ENCODE measurements at regions not wholly inside any gene's neighbourhood (a gene's known extent, or its start where the extent isn't known, plus 50 kb on each side); places are given as distances from the start of the nearest gene placed in this dataset.

- TF ChIP-seq, protein P1, sequence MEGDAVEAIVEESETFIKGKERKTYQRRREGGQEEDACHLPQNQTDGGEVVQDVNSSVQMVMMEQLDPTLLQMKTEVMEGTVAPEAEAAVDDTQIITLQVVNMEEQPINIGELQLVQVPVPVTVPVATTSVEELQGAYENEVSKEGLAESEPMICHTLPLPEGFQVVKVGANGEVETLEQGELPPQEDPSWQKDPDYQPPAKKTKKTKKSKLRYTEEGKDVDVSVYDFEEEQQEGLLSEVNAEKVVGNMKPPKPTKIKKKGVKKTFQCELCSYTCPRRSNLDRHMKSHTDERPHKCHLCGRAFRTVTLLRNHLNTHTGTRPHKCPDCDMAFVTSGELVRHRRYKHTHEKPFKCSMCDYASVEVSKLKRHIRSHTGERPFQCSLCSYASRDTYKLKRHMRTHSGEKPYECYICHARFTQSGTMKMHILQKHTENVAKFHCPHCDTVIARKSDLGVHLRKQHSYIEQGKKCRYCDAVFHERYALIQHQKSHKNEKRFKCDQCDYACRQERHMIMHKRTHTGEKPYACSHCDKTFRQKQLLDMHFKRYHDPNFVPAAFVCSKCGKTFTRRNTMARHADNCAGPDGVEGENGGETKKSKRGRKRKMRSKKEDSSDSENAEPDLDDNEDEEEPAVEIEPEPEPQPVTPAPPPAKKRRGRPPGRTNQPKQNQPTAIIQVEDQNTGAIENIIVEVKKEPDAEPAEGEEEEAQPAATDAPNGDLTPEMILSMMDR (IDR thresholded peaks at IDR 0.05) = no peak
- DNase-seq (peak; percentile 23), ATAC-seq (ENCODE audit: low read depth) (no peak)
- intact Hi-C loops (cut with micrococcal nuclease) = loop anchor here (5.0 kb wide), 1 partner anchor 120 kb away; no protein-coding TSS in a partner anchor
- Mint-ChIP-seq H3K9me3 (no peaks in the 10 kb centered on the region), H3K27me3 (peaks cover 38% of the 10 kb centered on the region), H3K27ac (no peak overlapping the region), H3K4me1 (peaks cover 12% of the 10 kb centered on the region), H3K36me3 (ENCODE audit: low read depth) (no peaks in the 10 kb centered on the region), H3K4me3 (peak overlapping the region; percentile 84)
- POLR2A ChIA-PET = interaction anchor here (1.4 kb wide), 1 partner anchor 50 kb away, joined by 3 read pairs; the partner anchor contains the start of gene PAIP2B
- CTCF ChIA-PET = interaction anchor here (1.8 to 1.9 kb wide), 2 partner anchors 22 to 54 kb away, joined by 4 to 10 read pairs; partner anchors contain the start of gene ZNF638
Measured at GRCh38 chr2:71277536-71278103, 50.7 kb upstream of the PAIP2B start.

- CTCF ChIA-PET = interaction anchor here (1.8 to 1.9 kb wide), 2 partner anchors 22 to 54 kb away, joined by 4 to 10 read pairs; partner anchors contain the start of gene ZNF638
- ATAC-seq (ENCODE audit: low read depth) (no peak), DNase-seq (no peak)
- peak overlapping the region; percentile 84 for H3K4me3 Mint-ChIP-seq
- no peaks in the 10 kb centered on the region for H3K36me3 Mint-ChIP-seq (ENCODE audit: low read depth)
- H3K27me3 Mint-ChIP-seq = peaks cover 41% of the 10 kb centered on the region
- no peaks in the 10 kb centered on the region for H3K9me3 Mint-ChIP-seq
- TF ChIP-seq, protein P1 (IDR thresholded peaks at IDR 0.05) = no peak
- peaks cover 12% of the 10 kb centered on the region for H3K4me1 Mint-ChIP-seq
- POLR2A ChIA-PET = interaction anchor here (1.0 to 1.4 kb wide), 2 partner anchors 50 to 54 kb away, joined by 8 read pairs; partner anchors contain the start of genes PAIP2B and ZNF638
- intact Hi-C loops (cut with micrococcal nuclease) = loop anchor here (5.0 kb wide), 1 partner anchor 120 kb away; no protein-coding TSS in a partner anchor
- H3K27ac Mint-ChIP-seq = no peak overlapping the region
Measured at GRCh38 chr2:71277147-71277475, 50.2 kb upstream of the PAIP2B start.

DNA sequence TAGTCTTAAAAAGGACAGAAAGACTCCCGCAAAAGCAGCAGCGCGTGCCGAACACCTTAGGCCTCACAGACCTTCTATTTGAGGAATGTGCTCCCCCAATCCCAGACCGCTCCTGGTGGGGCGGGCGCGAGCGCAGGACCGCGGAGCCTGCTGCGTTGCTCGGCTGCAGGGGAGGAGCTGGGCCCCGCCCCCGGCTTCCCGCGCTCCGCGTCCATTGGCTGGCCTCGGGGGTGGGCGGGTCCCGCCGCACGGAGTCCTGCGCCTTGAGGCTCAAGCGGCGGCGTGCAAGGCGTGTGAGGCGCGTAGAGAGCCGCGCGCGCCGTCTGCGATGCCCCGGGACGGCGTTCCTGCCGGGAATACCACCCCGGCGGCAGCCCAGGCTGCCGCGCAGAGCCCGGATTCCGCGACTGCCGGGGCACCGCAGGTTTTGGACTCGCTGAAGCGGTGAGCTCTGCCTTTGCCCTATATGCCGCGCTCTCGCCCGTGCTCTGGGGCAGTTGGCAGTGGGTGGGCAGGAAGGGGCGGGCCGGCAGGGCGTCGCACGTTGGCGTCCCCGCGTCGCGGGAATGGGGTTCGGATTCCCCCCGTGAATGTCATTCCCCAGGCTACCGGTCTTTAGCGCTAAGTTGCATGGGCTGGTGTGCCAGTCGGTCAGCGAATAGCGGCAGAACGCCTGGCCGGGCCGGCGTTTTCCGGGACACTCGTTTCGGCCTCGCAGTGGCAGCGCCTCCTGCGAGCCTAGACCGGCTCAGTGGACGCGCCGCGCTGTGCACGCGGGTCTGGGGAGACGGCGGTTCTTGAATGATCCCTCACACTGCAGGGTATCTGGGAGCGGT, 49.6 kb upstream of the PAIP2B start:
- peak; percentile 90 for DNase-seq
- CTCF ChIA-PET = interaction anchor here (1.8 to 1.9 kb wide), 2 partner anchors 23 to 55 kb away, joined by 4 to 10 read pairs; partner anchors contain the start of gene ZNF638
- H3K4me1 Mint-ChIP-seq = peaks cover 12% of the 10 kb centered on the region
- intact Hi-C loops (cut with micrococcal nuclease) = loop anchor here (1.0 to 5.0 kb wide), 4 partner anchors 49 to 146 kb away; partner anchors contain the start of genes MCEE, MPHOSPH10, PAIP2B and ZNF638
- ATAC-seq (ENCODE audit: low read depth) = peak; percentile 99
- POLR2A ChIA-PET = interaction anchor here (0.6 to 1.4 kb wide), 4 partner anchors 49 to 205 kb away, joined by 4 to 8 read pairs (median 6); partner anchors contain the start of genes PAIP2B and ZNF638
- H3K9me3 Mint-ChIP-seq = no peaks in the 10 kb centered on the region
- H3K27me3 Mint-ChIP-seq = peaks cover 47% of the 10 kb centered on the region
- H3K4me3 Mint-ChIP-seq = peak overlapping the region; percentile 84
- no peaks in the 10 kb centered on the region for H3K36me3 Mint-ChIP-seq (ENCODE audit: low read depth)
- TF ChIP-seq, protein P1 (IDR thresholded peaks at IDR 0.05) = no peak
- H3K27ac Mint-ChIP-seq = no peak overlapping the region

All from activated B cell treated with CpG ODN at 0.5 μM for 24 hours (primary cell).